SK-N-SH (cell line): ENCODE measurements at regions not wholly inside any gene's neighbourhood (a gene's known extent, or its start where the extent isn't known, plus 50 kb on each side); places are given as distances from the start of the nearest gene placed in this dataset.

ENCODE experiments used
- CTCF ChIA-PET: fragments of 300-600, 350-600 bp; formaldehyde crosslinking; extraction: SDS; loops from one replicate; lab custom pipeline; 2021; lab: Yijun Ruan, JAX
- POLR2A ChIA-PET: fragments of 350-600 bp; sonication (Branson Sonifier 250); formaldehyde crosslinking; extraction: SDS; loops from one replicate; lab custom pipeline; 2020; ENCODE audit warnings: antibody characterized with exemption, inconsistent platforms; lab: Yijun Ruan, JAX
- DNase-seq: peaks from one replicate; pipeline ENCODE4 v3.0.0; 2012
- H2AFZ ChIP-seq: fragments of 200-600 bp; sonication (generic); 2 replicates; pipeline ENCODE4 v1.8.1; 2016; ENCODE audit warnings: antibody characterized with exemption, mild to moderate bottlenecking, low read depth
- H3F3A ChIP-seq: fragments of 200-600 bp; sonication (generic); replicated peaks from 2 replicates; pipeline ENCODE3; 2016; ENCODE audit warnings: antibody characterized with exemption, mild to moderate bottlenecking; ENCODE audit not compliant: insufficient read depth
- H3K27ac ChIP-seq, 2 experiments: fragments of 200-500 bp in 1 of 2; fragments of 200-600 bp in 1 of 2; sonication (Bioruptor generic) in 1 of 2; sonication (generic), shearing (Covaris generic) in 1 of 2; 2 replicates each; pipeline versions ENCODE4 v1.5.1 to v1.6.1; 2014 to 2016; ENCODE audit warnings: low read depth in 2 of 2, inconsistent platforms in 1 of 2, low read length in 1 of 2, mild to moderate bottlenecking in 1 of 2, mixed read lengths in 1 of 2
- H3K27me3 ChIP-seq: fragments of 200-600 bp; sonication (generic), shearing (Covaris generic); 2 replicates; pipeline ENCODE4 v1.6.1; 2016; ENCODE audit warnings: mixed run types; ENCODE audit not compliant: insufficient read depth
- H3K36me3 ChIP-seq, 2 experiments: fragments of 200-500 bp in 1 of 2; fragments of 200-600 bp in 1 of 2; sonication (Bioruptor generic) in 1 of 2; sonication (generic) in 1 of 2; replicated peaks in 1 of 2; 2 replicates each; pipeline versions ENCODE3 to v1.5.1; 2014 to 2016; ENCODE audit warnings: low read length in 1 of 2, mild to moderate bottlenecking in 1 of 2; ENCODE audit not compliant: insufficient read depth in 2 of 2, control insufficient read depth in 1 of 2
- H3K4me1 ChIP-seq, 2 experiments: fragments of 200-500 bp in 1 of 2; fragments of 200-600 bp in 1 of 2; sonication (Bioruptor generic) in 1 of 2; sonication (generic), shearing (Covaris generic) in 1 of 2; 2 replicates each; pipeline versions ENCODE4 v1.5.1 to v1.6.1; 2014 to 2016; ENCODE audit warnings: low read depth in 1 of 2, low read length in 1 of 2, mixed run types in 1 of 2; ENCODE audit not compliant: insufficient read depth in 2 of 2, control insufficient read depth in 1 of 2
- H3K4me2 ChIP-seq: fragments of 200-600 bp; sonication (generic), shearing (Covaris generic); 2 replicates; pipeline ENCODE4 v1.6.1; 2017; ENCODE audit warnings: mixed run types
- H3K4me3 ChIP-seq, 2 experiments: fragments of 200-500 bp in 1 of 2; fragments of 200-600 bp in 1 of 2; sonication (Bioruptor generic) in 1 of 2; sonication (generic), shearing (Covaris generic) in 1 of 2; 2 replicates each; pipeline versions ENCODE4 v1.5.1 to v1.8.1; 2014 to 2016; ENCODE audit warnings: low read depth in 2 of 2, inconsistent platforms in 1 of 2, low read length in 1 of 2, mild to moderate bottlenecking in 1 of 2, mixed read lengths in 1 of 2, moderate library complexity in 1 of 2
- H3K79me2 ChIP-seq: fragments of 200-600 bp; sonication (generic); 2 replicates; pipeline ENCODE4 v1.8.1; 2017; ENCODE audit warnings: mild to moderate bottlenecking; ENCODE audit not compliant: insufficient read depth
- H3K9ac ChIP-seq: fragments of 200-600 bp; sonication (generic); 2 replicates; pipeline ENCODE4 v1.6.1; 2017; ENCODE audit warnings: mixed run types
- H3K9me2 ChIP-seq: fragments of 200-600 bp; sonication (generic); 2 replicates; pipeline ENCODE4 v1.6.1; 2017; ENCODE audit warnings: mixed run types
- H3K9me3 ChIP-seq: fragments of 200-600 bp; sonication (generic); 2 replicates; pipeline ENCODE4 v1.6.1; 2017; ENCODE audit warnings: mixed run types, mild to moderate bottlenecking, moderate library complexity
- H4K20me1 ChIP-seq: fragments of 200-600 bp; sonication (generic); 2 replicates; pipeline ENCODE4 v1.6.1; 2017; ENCODE audit warnings: mild to moderate bottlenecking, mixed run types; ENCODE audit not compliant: insufficient read depth
- CHD2 ChIP-seq: fragments of 150-350 bp; IDR thresholded peaks from 2 replicates; pipeline ENCODE4 v1.6.1; 2018; ENCODE audit warnings: low read length; ENCODE audit not compliant: partially characterized antibody
- EP300 ChIP-seq, 2 experiments: IDR thresholded peaks; 2 replicates each; pipeline versions ENCODE4 v1.4.0 to v1.6.1; 2012; ENCODE audit warnings: borderline replicate concordance in 1 of 2, low read depth in 1 of 2, low read length in 1 of 2
- FOSL2 ChIP-seq: IDR thresholded peaks from 2 replicates; pipeline ENCODE4 v1.4.0; 2012; ENCODE audit warnings: low read depth, mild to moderate bottlenecking, moderate library complexity, borderline replicate concordance
- FOXM1 ChIP-seq: IDR thresholded peaks from 2 replicates; pipeline ENCODE4 v1.4.0; 2012; ENCODE audit warnings: low read depth, mild to moderate bottlenecking
- GABPA ChIP-seq: IDR thresholded peaks from 2 replicates; pipeline ENCODE4 v1.4.0; 2012; ENCODE audit warnings: low read depth, mild to moderate bottlenecking
- GATA2 ChIP-seq: sonication (generic); formaldehyde crosslinking; IDR thresholded peaks from 2 replicates; pipeline ENCODE4 v1.5.0; 2020; ENCODE audit warnings: mild to moderate bottlenecking, missing genetic modification reagents
- JUND ChIP-seq: IDR thresholded peaks from 2 replicates; pipeline ENCODE4 v1.4.0; 2012
- MXI1 ChIP-seq: IDR thresholded peaks from 2 replicates; pipeline ENCODE4 v1.6.1; 2012; ENCODE audit warnings: mild to moderate bottlenecking, low read depth, low read length, improper control_type of control experiment
- NFIC ChIP-seq: IDR thresholded peaks from 2 replicates; pipeline ENCODE4 v1.4.0; 2012; ENCODE audit warnings: borderline replicate concordance
- NRF1 ChIP-seq: IDR thresholded peaks from 2 replicates; pipeline ENCODE4 v1.6.1; 2012; ENCODE audit warnings: low read depth, mild to moderate bottlenecking, low read length
- RXRA ChIP-seq: IDR thresholded peaks from 2 replicates; pipeline ENCODE4 v1.4.0; 2012; ENCODE audit warnings: low read depth, mild to moderate bottlenecking, borderline replicate concordance
- SMC3 ChIP-seq: IDR thresholded peaks from 2 replicates; pipeline ENCODE4 v1.6.1; 2012; ENCODE audit warnings: low read depth, low read length, improper control_type of control experiment
- TCF12 ChIP-seq: IDR thresholded peaks from 2 replicates; pipeline ENCODE4 v1.4.0; 2012
- TEAD4 ChIP-seq: IDR thresholded peaks from 2 replicates; pipeline ENCODE4 v1.4.0; 2012; ENCODE audit warnings: mild to moderate bottlenecking, borderline replicate concordance; ENCODE audit not compliant: insufficient read depth
- YY1 ChIP-seq: IDR thresholded peaks from 2 replicates; pipeline ENCODE4 v1.4.0; 2012; ENCODE audit warnings: low read depth, mild to moderate bottlenecking
- WGBS: methylation state at CpG from one replicate; pipeline ENCODE4 v1.1.6; 2017; ENCODE audit warnings: low lambda C conversion rate; 5-methylcytosine and 5-hydroxymethylcytosine counted together
- TF ChIP-seq, protein P1 (sequence below): IDR thresholded peaks from 2 replicates; pipeline ENCODE4 v1.4.0; 2012; ENCODE audit warnings: low read depth, borderline replicate concordance
- TF ChIP-seq, protein P2 (sequence below): fragments of 200-600 bp; sonication (generic); IDR thresholded peaks from 2 replicates; pipeline ENCODE4 v1.6.1; 2017; ENCODE audit warnings: antibody characterized with exemption, mild to moderate bottlenecking, moderate library complexity
- TF ChIP-seq, protein P3 (sequence below): fragments of 150-350 bp; IDR thresholded peaks from 2 replicates; pipeline ENCODE4 v1.6.1; 2017; ENCODE audit warnings: antibody characterized with exemption, low read length, low read depth, borderline replicate concordance
- TF ChIP-seq, protein P4 (sequence below): IDR thresholded peaks from 2 replicates; pipeline ENCODE4 v1.4.0; 2012; ENCODE audit warnings: low read depth, borderline replicate concordance

DNA sequence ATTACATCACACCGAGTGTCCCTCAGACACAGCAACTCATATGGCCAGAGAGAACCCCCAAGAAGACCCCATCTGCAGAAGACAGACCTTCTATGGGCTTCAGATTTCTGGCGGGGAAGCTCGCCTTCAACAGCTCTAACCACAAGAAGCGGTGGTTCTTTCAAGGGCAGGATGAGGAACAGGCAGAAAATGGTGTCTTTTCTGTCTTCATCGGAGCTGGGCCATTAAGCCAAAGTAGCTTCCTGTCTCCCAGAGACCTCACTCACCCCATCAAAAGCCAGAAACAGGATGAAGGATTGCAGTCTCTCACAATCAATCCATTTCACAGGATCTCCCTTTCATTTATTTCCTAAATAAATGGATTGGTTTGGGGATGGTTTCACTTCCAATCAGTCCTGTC lies 149.1 kb downstream of the HERPUD2 start:
- H3F3A ChIP-seq, result no peaks in the 10 kb centered on the region
- no peak for DNase-seq
- no peaks in the 10 kb centered on the region for H4K20me1 ChIP-seq
- CTCF ChIA-PET, result interaction anchor here (0.8 to 2.7 kb wide), 5 partner anchors 8 to 79 kb away, joined by 3 to 14 read pairs (median 4); no protein-coding TSS in a partner anchor
- no peaks in the 10 kb centered on the region for H3K9me3 ChIP-seq
- no peaks in the 10 kb centered on the region for H3K36me3 ChIP-seq
- POLR2A ChIA-PET, result no interaction called here
- no peak overlapping the region for H3K27ac ChIP-seq
- H3K79me2 ChIP-seq, result no peaks in the 10 kb centered on the region
- no peak overlapping the region for H3K4me3 ChIP-seq
- H2AFZ ChIP-seq, result no peak overlapping the region
- TF ChIP-seq GABPA, result no peak
- no peak for TF ChIP-seq YY1
- TF ChIP-seq NFIC, result no peak
- no peak for TF ChIP-seq JUND
- H3K9ac ChIP-seq, result no peak overlapping the region
- H3K4me2 ChIP-seq, result no peak overlapping the region
- peaks cover 60% of the 10 kb centered on the region for H3K27me3 ChIP-seq
- H3K9me2 ChIP-seq, result no peaks in the 10 kb centered on the region
- WGBS, result 70% methylated on average over 5 of the region's 5 CpGs
- H3K4me1 ChIP-seq, result peaks cover 0 to 3% of the 10 kb centered on the region in 2 experiments; a peak in 1 of 4 replicates

DNA sequence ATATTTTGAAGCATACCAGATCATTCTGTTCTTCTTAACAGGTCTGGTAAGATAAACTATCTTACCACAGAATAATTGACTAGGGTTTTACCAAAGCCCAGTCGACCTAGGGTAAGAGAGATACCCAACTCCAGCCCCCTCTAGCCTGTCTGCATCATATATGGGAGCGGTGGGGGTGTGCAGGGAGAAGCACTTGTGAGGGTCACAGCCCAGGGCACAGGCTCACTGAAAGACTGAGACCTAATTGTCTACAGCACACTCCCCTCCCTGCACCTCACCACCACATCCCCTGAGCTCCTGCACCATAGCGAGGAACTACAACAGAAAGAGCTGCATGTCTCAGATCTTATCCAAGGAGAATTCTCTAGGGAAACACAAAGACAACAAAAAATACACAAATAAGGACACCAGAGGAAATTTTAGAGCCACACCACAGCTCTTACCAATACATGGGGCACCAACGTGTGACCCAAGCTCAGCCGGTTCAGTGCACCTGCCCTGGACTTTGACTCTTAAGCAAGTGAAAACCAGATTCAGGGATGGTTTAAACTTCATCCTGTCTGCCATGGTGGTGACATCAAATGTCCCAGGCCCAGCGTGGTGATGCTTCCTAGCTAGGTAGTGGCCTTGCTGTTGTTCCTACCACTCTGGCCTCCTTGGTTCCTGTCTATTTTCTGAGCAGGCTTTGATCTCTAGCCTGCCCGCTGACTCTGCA lies 150.8 kb downstream of the HERPUD2 start:
- Histone ChIP-seq H3K27ac (no peak overlapping the region), H3K79me2 (no peaks in the 10 kb centered on the region), H3K36me3 (no peaks in the 10 kb centered on the region), H3K4me3 (no peak overlapping the region), H3K27me3 (peaks cover 56% of the 10 kb centered on the region; the same call in 1 of the 2 replicates), H3K4me1 (peaks cover 0 to 3% of the 10 kb centered on the region in 2 experiments; a peak in 1 of 4 replicates), H4K20me1 (no peaks in the 10 kb centered on the region), H2AFZ (no peak overlapping the region), H3F3A (no peaks in the 10 kb centered on the region), H3K4me2 (no peak overlapping the region), H3K9me3 (no peaks in the 10 kb centered on the region), H3K9me2 (no peaks in the 10 kb centered on the region), H3K9ac (no peak overlapping the region)
- CTCF ChIA-PET, result interaction anchor here (0.7 to 2.7 kb wide), 7 partner anchors 24 to 489 kb away, joined by 3 to 14 read pairs (median 3); no protein-coding TSS in a partner anchor
- POLR2A ChIA-PET, result no interaction called here
- WGBS, result 49% methylated on average over 7 of the region's 7 CpGs
- TF ChIP-seq RXRA, result no peak
- TF ChIP-seq CHD2, result no peak
- TF ChIP-seq, protein P1, sequence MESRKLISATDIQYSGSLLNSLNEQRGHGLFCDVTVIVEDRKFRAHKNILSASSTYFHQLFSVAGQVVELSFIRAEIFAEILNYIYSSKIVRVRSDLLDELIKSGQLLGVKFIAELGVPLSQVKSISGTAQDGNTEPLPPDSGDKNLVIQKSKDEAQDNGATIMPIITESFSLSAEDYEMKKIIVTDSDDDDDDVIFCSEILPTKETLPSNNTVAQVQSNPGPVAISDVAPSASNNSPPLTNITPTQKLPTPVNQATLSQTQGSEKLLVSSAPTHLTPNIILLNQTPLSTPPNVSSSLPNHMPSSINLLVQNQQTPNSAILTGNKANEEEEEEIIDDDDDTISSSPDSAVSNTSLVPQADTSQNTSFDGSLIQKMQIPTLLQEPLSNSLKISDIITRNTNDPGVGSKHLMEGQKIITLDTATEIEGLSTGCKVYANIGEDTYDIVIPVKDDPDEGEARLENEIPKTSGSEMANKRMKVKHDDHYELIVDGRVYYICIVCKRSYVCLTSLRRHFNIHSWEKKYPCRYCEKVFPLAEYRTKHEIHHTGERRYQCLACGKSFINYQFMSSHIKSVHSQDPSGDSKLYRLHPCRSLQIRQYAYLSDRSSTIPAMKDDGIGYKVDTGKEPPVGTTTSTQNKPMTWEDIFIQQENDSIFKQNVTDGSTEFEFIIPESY, result no peak
- TF ChIP-seq FOSL2, result no peak
- no peak for TF ChIP-seq TEAD4
- TF ChIP-seq TCF12, result no peak
- TF ChIP-seq, protein P2, sequence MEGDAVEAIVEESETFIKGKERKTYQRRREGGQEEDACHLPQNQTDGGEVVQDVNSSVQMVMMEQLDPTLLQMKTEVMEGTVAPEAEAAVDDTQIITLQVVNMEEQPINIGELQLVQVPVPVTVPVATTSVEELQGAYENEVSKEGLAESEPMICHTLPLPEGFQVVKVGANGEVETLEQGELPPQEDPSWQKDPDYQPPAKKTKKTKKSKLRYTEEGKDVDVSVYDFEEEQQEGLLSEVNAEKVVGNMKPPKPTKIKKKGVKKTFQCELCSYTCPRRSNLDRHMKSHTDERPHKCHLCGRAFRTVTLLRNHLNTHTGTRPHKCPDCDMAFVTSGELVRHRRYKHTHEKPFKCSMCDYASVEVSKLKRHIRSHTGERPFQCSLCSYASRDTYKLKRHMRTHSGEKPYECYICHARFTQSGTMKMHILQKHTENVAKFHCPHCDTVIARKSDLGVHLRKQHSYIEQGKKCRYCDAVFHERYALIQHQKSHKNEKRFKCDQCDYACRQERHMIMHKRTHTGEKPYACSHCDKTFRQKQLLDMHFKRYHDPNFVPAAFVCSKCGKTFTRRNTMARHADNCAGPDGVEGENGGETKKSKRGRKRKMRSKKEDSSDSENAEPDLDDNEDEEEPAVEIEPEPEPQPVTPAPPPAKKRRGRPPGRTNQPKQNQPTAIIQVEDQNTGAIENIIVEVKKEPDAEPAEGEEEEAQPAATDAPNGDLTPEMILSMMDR, result no peak
- TF ChIP-seq SMC3, result no peak
- no peak for TF ChIP-seq NRF1
- no peak for TF ChIP-seq GATA2 (CRISPR knock-in tag)
- TF ChIP-seq, protein P3, sequence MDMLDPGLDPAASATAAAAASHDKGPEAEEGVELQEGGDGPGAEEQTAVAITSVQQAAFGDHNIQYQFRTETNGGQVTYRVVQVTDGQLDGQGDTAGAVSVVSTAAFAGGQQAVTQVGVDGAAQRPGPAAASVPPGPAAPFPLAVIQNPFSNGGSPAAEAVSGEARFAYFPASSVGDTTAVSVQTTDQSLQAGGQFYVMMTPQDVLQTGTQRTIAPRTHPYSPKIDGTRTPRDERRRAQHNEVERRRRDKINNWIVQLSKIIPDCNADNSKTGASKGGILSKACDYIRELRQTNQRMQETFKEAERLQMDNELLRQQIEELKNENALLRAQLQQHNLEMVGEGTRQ, result no peak
- no peak for TF ChIP-seq MXI1
- TF ChIP-seq NFIC, result no peak
- no peak for TF ChIP-seq EP300 (IDR thresholded peaks at IDR 0.05; ENCODE audit: borderline replicate concordance in 1 of 2, low read depth in 1 of 2, low read length in 1 of 2)
- TF ChIP-seq FOXM1, result no peak
- TF ChIP-seq, protein P4, sequence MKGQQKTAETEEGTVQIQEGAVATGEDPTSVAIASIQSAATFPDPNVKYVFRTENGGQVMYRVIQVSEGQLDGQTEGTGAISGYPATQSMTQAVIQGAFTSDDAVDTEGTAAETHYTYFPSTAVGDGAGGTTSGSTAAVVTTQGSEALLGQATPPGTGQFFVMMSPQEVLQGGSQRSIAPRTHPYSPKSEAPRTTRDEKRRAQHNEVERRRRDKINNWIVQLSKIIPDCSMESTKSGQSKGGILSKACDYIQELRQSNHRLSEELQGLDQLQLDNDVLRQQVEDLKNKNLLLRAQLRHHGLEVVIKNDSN, result no peak
- no peak for DNase-seq
